ENCODE measurements at regions not wholly inside any gene's neighbourhood (a gene's known extent, or its start where the extent isn't known, plus 50 kb on each side); places are given as distances from the start of the nearest gene placed in this dataset.

DNA sequence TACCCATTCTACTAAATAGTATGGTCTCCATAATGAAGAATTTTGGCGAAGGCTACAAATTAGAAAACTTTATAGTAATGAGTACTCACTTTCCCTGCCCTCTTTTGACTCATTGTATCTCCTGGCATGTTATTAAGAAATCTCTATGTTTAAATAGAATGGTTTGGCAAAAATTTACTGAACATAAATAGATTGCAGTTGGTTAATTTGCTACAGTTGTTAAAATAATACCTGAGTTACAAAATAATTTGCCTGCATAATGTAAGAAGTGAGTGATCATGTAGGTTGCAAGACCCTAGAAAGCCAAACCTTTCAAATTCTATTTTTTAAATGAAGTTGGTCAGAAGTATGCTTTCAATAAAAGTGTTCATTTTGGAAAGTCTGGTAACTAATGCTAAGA is 176.8 kb upstream of the AHR start:
- no peak for DNase-seq (ENCODE audit: low read depth, low spot score)
- Histone ChIP-seq H3K27ac (ENCODE audit: low read length) (no peak overlapping the region), H3K4me3 (ENCODE audit: low read length) (no peak overlapping the region), H3K9me3 (ENCODE audit: control insufficient read depth, insufficient read depth, low read length) (no peaks in the 10 kb centered on the region), H3K36me3 (ENCODE audit: control insufficient read depth, insufficient read depth, low read length) (no peaks in the 10 kb centered on the region), H3K27me3 (ENCODE audit: control insufficient read depth, insufficient read depth, low read length) (no peaks in the 10 kb centered on the region), H3K4me1 (ENCODE audit: control insufficient read depth, insufficient read depth, low read length) (peaks cover 1% of the 10 kb centered on the region; the same call in 1 of the 2 replicates)
- WGBS (ENCODE audit: insufficient coverage, insufficient read length), result no CpG with 5 or more reads among the region's 1 CpG

DNA sequence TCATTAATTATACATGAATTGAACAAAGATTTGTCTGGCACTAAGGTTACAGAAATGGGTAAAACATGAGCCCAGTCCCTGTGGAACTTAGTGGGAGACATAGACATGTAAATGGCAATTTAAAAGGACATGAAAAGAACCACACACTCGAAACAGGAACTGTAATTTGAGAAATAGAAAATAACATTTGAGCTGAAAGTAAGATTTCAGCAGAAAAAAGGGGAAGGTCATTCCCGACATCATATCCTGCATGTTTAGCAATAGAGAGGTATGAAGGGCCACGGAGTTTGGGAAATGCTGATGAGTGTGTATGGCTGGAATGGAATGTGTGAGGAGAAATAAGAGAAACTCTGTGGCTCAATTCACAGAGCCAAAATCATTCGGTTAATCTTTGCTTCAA is 175.4 kb upstream of the AHR start:
- WGBS (ENCODE audit: insufficient coverage, insufficient read length), result no CpG with 5 or more reads among the region's 4 CpGs
- Histone ChIP-seq H3K36me3 (ENCODE audit: control insufficient read depth, insufficient read depth, low read length) (no peaks in the 10 kb centered on the region), H3K4me1 (ENCODE audit: control insufficient read depth, insufficient read depth, low read length) (peaks cover 1% of the 10 kb centered on the region; the same call in 1 of the 2 replicates), H3K27ac (ENCODE audit: low read length) (no peak overlapping the region), H3K9me3 (ENCODE audit: control insufficient read depth, insufficient read depth, low read length) (no peaks in the 10 kb centered on the region), H3K27me3 (ENCODE audit: control insufficient read depth, insufficient read depth, low read length) (no peaks in the 10 kb centered on the region), H3K4me3 (ENCODE audit: low read length) (no peak overlapping the region)
- no peak for DNase-seq (ENCODE audit: low read depth, low spot score)

DNA sequence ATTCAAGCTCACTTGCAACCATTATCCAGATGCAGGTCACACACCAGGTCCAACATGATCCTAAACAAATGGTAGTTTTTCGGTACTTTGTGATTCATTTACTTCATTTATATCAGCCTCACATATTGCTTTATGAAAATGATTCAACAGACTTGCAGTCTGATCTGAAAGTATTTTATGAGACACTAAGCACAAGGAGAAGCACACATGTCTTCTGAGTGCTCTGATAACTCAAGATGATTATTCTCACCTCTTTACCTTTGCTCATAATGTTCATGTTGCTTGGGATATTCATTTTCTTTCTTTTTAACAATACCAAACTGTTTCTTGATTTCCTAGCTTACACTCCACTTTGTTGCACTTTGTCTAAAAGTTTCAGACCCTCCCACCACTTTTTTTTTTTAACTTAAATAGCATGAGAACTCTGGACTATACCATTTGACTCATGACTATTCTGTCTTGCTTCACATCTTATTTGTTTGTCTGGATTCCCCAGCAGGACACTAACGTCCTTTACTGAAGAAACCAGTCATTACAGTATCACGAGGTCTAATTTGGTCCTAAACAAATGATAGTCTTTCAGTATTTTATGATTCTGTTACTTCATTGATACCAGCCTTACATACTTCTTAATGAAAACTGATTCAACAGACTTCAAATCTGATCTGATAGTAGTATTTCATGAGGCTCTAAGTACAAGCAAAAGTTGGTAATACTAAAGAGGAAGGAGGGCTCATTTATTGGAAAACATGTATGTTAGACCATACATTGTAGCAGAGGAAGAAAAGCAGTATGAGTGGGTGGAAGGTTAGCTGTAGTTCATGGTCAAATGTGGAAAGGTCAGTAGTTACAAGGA is 171.8 kb upstream of the AHR start:
- DNase-seq (ENCODE audit: low read depth, low spot score), result no peak
- Histone ChIP-seq H3K27me3 (ENCODE audit: control insufficient read depth, insufficient read depth, low read length) (no peaks in the 10 kb centered on the region), H3K9me3 (ENCODE audit: control insufficient read depth, insufficient read depth, low read length) (no peaks in the 10 kb centered on the region), H3K36me3 (ENCODE audit: control insufficient read depth, insufficient read depth, low read length) (no peaks in the 10 kb centered on the region), H3K4me1 (ENCODE audit: control insufficient read depth, insufficient read depth, low read length) (peaks cover 1% of the 10 kb centered on the region; the same call in 1 of the 2 replicates), H3K27ac (ENCODE audit: low read length) (no peak overlapping the region), H3K4me3 (ENCODE audit: low read length) (no peak overlapping the region)
- no CpG with 5 or more reads among the region's 3 CpGs for WGBS (ENCODE audit: insufficient coverage, insufficient read length)

DNA sequence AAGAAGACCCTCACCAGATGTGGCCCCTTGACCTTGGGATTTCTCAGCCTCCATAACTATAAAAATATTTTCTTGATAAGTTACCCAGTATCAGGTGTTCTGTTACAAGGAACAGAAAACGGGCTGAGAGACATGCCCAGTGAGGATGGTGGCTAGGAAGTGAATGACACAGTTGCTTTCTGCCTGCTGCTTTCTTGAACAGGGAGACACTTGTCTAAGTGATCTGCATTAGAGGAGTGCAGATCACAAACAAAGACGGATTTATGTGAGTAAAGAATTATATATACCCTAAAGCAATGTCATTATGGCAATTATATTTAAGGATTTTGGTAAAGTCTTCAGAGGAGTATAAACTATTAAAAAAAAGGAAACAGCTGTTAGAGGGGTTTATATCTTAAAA is 169.2 kb upstream of the AHR start:
- no peak overlapping the region for H3K27ac ChIP-seq (ENCODE audit: low read length)
- H3K27me3 ChIP-seq (ENCODE audit: control insufficient read depth, insufficient read depth, low read length), result no peaks in the 10 kb centered on the region
- H3K9me3 ChIP-seq (ENCODE audit: control insufficient read depth, insufficient read depth, low read length), result no peaks in the 10 kb centered on the region
- WGBS (ENCODE audit: insufficient coverage, insufficient read length), result no CpG with 5 or more reads among the region's 2 CpGs
- no peak overlapping the region for H3K4me3 ChIP-seq (ENCODE audit: low read length)
- no peaks in the 10 kb centered on the region for H3K36me3 ChIP-seq (ENCODE audit: control insufficient read depth, insufficient read depth, low read length)
- H3K4me1 ChIP-seq (ENCODE audit: control insufficient read depth, insufficient read depth, low read length), result no peaks in the 10 kb centered on the region
- no peak for DNase-seq (ENCODE audit: low read depth, low spot score)

DNA sequence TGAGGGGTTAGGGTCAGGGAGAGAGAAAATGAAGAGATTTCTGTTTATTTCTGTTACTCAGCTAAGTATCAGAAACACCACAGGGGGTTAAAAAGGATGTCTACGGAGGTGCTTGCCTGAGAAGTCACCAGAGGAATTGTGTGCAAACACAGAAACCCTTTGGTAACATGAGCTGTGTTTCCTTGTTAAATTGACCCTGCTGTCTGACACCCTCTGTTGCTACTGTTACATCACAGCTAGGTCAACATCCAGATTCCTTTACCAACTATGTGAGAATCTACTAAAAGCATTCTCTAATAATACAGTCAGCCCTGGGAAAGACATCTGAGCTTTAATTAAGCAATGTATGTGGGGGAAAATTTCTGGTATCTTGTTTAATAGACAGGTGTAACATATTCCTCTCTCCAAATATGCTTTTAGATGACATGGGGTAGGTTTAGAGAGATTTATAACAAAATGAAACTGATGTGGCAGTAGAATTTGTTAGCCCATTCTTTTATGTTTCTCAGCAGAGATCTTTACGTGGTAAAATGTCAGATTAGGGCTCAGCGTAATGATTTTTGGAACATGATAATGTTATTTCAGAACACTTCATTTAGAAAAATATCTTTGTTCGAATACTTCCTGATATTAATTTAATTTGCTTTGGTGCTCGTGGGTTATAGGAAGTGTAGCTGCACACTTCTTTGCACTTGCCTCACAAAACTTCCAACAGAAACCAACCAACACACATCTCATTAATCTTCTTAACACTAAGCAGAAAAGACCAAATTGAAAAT is 168.0 kb upstream of the AHR start:
- DNase-seq (ENCODE audit: low read depth, low spot score), result no peak
- H3K27me3 ChIP-seq (ENCODE audit: control insufficient read depth, insufficient read depth, low read length), result no peaks in the 10 kb centered on the region
- no CpG with 5 or more reads among the region's 5 CpGs for WGBS (ENCODE audit: insufficient coverage, insufficient read length)
- H3K36me3 ChIP-seq (ENCODE audit: control insufficient read depth, insufficient read depth, low read length), result no peaks in the 10 kb centered on the region
- no peaks in the 10 kb centered on the region for H3K4me1 ChIP-seq (ENCODE audit: control insufficient read depth, insufficient read depth, low read length)
- no peak overlapping the region for H3K27ac ChIP-seq (ENCODE audit: low read length)
- no peaks in the 10 kb centered on the region for H3K9me3 ChIP-seq (ENCODE audit: control insufficient read depth, insufficient read depth, low read length)
- no peak overlapping the region for H3K4me3 ChIP-seq (ENCODE audit: low read length)

DNA sequence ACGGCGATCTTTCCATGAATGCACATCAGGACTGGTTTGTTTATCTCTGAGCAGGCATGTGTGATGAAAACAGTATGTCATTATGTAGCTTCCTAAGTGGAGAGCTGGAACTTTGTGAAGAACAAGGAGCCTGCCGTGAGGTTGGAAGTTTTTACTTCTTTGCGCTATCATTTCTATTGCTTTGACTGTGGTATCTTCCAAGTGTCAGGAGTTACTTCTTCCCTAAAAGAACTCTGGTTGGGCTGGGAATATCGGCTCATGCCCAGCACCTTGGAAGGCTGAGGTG is 167.4 kb upstream of the AHR start:
- Histone ChIP-seq H3K4me1 (ENCODE audit: control insufficient read depth, insufficient read depth, low read length) (no peaks in the 10 kb centered on the region), H3K4me3 (ENCODE audit: low read length) (no peak overlapping the region), H3K27ac (ENCODE audit: low read length) (no peak overlapping the region), H3K9me3 (ENCODE audit: control insufficient read depth, insufficient read depth, low read length) (no peaks in the 10 kb centered on the region), H3K27me3 (ENCODE audit: control insufficient read depth, insufficient read depth, low read length) (no peaks in the 10 kb centered on the region), H3K36me3 (ENCODE audit: control insufficient read depth, insufficient read depth, low read length) (no peaks in the 10 kb centered on the region)
- no CpG with 5 or more reads among the region's 5 CpGs for WGBS (ENCODE audit: insufficient coverage, insufficient read length)
- DNase-seq (ENCODE audit: low read depth, low spot score), result no peak

DNA sequence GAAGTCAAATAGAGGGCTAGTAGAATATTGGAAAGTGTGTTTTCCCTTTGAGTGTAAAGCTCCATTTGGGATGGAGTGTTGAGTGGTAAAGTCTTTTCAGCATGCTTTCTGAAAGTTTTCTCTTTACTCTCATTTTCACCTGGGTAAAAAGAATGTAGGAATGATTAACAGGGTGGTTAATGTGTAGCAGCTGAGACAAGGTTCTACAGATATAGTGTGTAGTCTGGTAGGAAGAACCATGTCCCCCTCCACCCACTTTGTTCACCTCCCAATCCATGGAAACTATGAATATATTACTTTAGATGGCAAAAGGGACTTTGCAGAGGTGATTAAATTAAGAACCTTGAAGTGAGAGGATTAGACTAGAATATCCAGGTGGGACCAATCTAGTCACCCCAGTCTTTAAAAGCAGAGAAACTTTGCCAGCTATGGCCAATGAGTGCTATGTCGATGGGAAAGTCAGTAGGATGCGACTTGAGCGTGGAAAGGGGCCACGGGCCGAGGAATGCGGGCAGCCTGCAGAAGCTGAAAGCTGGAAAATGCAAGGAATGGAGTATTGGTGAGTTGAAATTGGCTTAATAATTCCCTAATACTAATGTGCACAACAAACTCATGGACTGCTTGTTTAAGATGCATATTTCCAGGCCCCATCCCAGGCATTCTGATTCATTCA is 166.3 kb upstream of the AHR start:
- Histone ChIP-seq H3K4me1 (ENCODE audit: control insufficient read depth, insufficient read depth, low read length) (no peaks in the 10 kb centered on the region), H3K27ac (ENCODE audit: low read length) (no peak overlapping the region), H3K27me3 (ENCODE audit: control insufficient read depth, insufficient read depth, low read length) (no peaks in the 10 kb centered on the region), H3K36me3 (ENCODE audit: control insufficient read depth, insufficient read depth, low read length) (no peaks in the 10 kb centered on the region), H3K9me3 (ENCODE audit: control insufficient read depth, insufficient read depth, low read length) (no peaks in the 10 kb centered on the region), H3K4me3 (ENCODE audit: low read length) (no peak overlapping the region)
- no peak for DNase-seq (ENCODE audit: low read depth, low spot score)
- WGBS (ENCODE audit: insufficient coverage, insufficient read length), result no CpG with 5 or more reads among the region's 6 CpGs

DNA sequence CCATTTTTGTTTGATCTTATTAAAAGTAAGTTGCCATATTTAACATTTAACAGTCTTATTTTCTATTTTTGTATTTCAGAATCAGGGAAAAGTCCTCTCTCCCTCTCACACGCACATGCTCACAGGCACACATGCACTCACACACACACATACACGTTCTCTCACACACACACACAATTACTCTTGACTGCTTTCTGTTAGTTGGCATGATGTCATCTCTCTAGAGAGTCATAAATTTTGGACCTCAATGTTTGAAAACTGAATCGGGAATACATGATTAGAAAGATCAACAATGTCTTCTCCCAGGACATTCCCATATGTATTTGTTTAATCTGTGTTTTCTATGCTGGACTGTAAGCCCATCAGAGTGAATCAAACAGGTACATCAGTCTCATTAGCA is 165.7 kb upstream of the AHR start:
- H3K4me1 ChIP-seq (ENCODE audit: control insufficient read depth, insufficient read depth, low read length), result no peaks in the 10 kb centered on the region
- no peak overlapping the region for H3K27ac ChIP-seq (ENCODE audit: low read length)
- no peak overlapping the region for H3K4me3 ChIP-seq (ENCODE audit: low read length)
- no peak for DNase-seq (ENCODE audit: low read depth, low spot score)
- H3K9me3 ChIP-seq (ENCODE audit: control insufficient read depth, insufficient read depth, low read length), result no peaks in the 10 kb centered on the region
- no peaks in the 10 kb centered on the region for H3K27me3 ChIP-seq (ENCODE audit: control insufficient read depth, insufficient read depth, low read length)
- WGBS (ENCODE audit: insufficient coverage, insufficient read length), result no CpG with 5 or more reads among the region's 3 CpGs
- no peaks in the 10 kb centered on the region for H3K36me3 ChIP-seq (ENCODE audit: control insufficient read depth, insufficient read depth, low read length)

DNA sequence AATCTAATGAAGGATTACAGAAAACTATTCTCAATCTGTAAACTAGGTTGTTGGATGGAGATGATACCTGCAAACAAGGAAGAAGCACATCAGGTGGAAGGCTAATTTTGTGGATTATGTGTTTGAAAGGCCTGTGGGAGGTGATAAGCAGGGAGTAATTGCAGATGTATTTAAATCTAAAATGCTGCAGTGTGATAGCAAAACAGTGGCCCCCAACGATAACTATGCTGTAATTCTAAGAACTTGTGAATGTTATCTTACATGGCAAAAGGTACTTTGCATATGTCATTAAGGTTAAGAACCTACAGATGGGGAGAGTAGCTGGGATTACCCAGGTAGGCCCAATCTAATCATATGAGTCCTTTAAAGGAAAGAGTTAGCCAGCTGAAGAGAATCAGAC is 164.5 kb upstream of the AHR start:
- no peak for DNase-seq (ENCODE audit: low read depth, low spot score)
- WGBS (ENCODE audit: insufficient coverage, insufficient read length), result no CpG with 5 or more reads among the region's 1 CpG
- Histone ChIP-seq H3K9me3 (ENCODE audit: control insufficient read depth, insufficient read depth, low read length) (no peaks in the 10 kb centered on the region), H3K27me3 (ENCODE audit: control insufficient read depth, insufficient read depth, low read length) (no peaks in the 10 kb centered on the region), H3K4me3 (ENCODE audit: low read length) (no peak overlapping the region), H3K36me3 (ENCODE audit: control insufficient read depth, insufficient read depth, low read length) (no peaks in the 10 kb centered on the region), H3K27ac (ENCODE audit: low read length) (no peak overlapping the region), H3K4me1 (ENCODE audit: control insufficient read depth, insufficient read depth, low read length) (no peaks in the 10 kb centered on the region)

DNA sequence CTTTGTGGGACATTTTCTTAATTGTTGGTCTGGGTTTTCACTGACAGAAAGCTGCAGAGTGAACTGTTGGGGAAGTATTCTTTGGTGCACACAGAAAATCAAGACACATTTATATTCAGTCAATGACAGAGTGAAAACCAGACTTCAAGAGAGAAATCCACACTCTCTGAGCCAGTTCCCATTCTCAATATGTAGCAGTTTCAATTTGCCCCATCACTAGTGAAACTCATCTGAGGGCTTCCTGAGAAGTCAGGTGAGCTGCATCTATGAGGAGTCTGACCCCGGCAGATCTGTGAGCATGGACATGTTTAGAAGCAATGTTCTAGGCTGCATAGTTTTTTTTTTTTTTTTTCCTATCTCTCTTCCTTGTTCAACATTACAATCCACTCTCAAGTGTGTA is 163.7 kb upstream of the AHR start:
- Histone ChIP-seq H3K4me1 (ENCODE audit: control insufficient read depth, insufficient read depth, low read length) (no peaks in the 10 kb centered on the region), H3K36me3 (ENCODE audit: control insufficient read depth, insufficient read depth, low read length) (no peaks in the 10 kb centered on the region), H3K27me3 (ENCODE audit: control insufficient read depth, insufficient read depth, low read length) (no peaks in the 10 kb centered on the region), H3K4me3 (ENCODE audit: low read length) (no peak overlapping the region), H3K27ac (ENCODE audit: low read length) (no peak overlapping the region), H3K9me3 (ENCODE audit: control insufficient read depth, insufficient read depth, low read length) (no peaks in the 10 kb centered on the region)
- no CpG with 5 or more reads among the region's 1 CpG for WGBS (ENCODE audit: insufficient coverage, insufficient read length)
- no peak for DNase-seq (ENCODE audit: low read depth, low spot score)
